Brain microvascular endothelial cell (primary cell): ENCODE measurements at regions not wholly inside any gene's neighbourhood (a gene's known extent, or its start where the extent isn't known, plus 50 kb on each side); places are given as distances from the start of the nearest gene placed in this dataset.

Experiments
- DNase-seq: peaks from one replicate; pipeline ENCODE4 v3.0.0-alpha.2; 2020
- H3K27ac ChIP-seq: fragments of 250-450 bp; sonication (Bioruptor Pico); 2 replicates; pipeline ENCODE4 v1.5.1; 2020; ENCODE audit warnings: mild to moderate bottlenecking, moderate library complexity
- H3K27me3 ChIP-seq: fragments of 250-450 bp; sonication (Bioruptor Pico); replicated peaks from 2 replicates; pipeline ENCODE4 v1.5.1; 2020; ENCODE audit warnings: mild to moderate bottlenecking
- H3K36me3 ChIP-seq: fragments of 250-450 bp; sonication (Bioruptor Pico); replicated peaks from 2 replicates; pipeline ENCODE4 v1.5.1; 2020; ENCODE audit warnings: mild to moderate bottlenecking
- H3K4me3 ChIP-seq: 2 replicates; pipeline ENCODE4 v1.5.1; 2011; ENCODE audit warnings: low read depth, mild to moderate bottlenecking, control low read depth, low read length, moderate library complexity
- CTCF ChIP-seq: IDR thresholded peaks from 2 replicates; pipeline ENCODE4 v1.5.1; 2011; ENCODE audit warnings: low read depth, mild to moderate bottlenecking, moderate library complexity, low read length, control low read depth, inconsistent platforms; ENCODE audit errors: missing control alignments
- in situ Hi-C: cut with HindIII; loops from 2 replicates; pipeline ENCODE4 v1.10.0; 2017; ENCODE audit warnings: low sequenced_read_pairs, low pct_ligation_motif_present

GRCh38 chr14:98181241-98181640 is 1090.8 kb downstream of the BCL11B start:
- Histone ChIP-seq H3K27ac (no peak overlapping the region), H3K27me3 (no peaks in the 10 kb centered on the region), H3K4me3 (no peak overlapping the region), H3K36me3 (no peaks in the 10 kb centered on the region)
- no peak for DNase-seq
- TF ChIP-seq CTCF, result no peak
- in situ Hi-C loops, result no loop called here

GRCh38 chr14:98181768-98182167 is 1090.2 kb downstream of the BCL11B start:
- in situ Hi-C loops, result no loop called here
- H3K27ac ChIP-seq, result no peak overlapping the region
- DNase-seq, result no peak
- H3K27me3 ChIP-seq, result no peaks in the 10 kb centered on the region
- no peak overlapping the region for H3K4me3 ChIP-seq
- no peak for TF ChIP-seq CTCF
- H3K36me3 ChIP-seq, result no peaks in the 10 kb centered on the region

GRCh38 chr14:98182393-98183055 is 1089.5 kb downstream of the BCL11B start:
- DNase-seq, result peak; percentile 16
- H3K4me3 ChIP-seq, result no peak overlapping the region
- no peak for TF ChIP-seq CTCF
- no peaks in the 10 kb centered on the region for H3K27me3 ChIP-seq
- no peaks in the 10 kb centered on the region for H3K36me3 ChIP-seq
- H3K27ac ChIP-seq, result no peak overlapping the region
- in situ Hi-C loops, result no loop called here

GRCh38 chr14:98183556-98183955 is 1088.4 kb downstream of the BCL11B start:
- Histone ChIP-seq H3K4me3 (no peak overlapping the region), H3K27ac (no peak overlapping the region), H3K36me3 (no peaks in the 10 kb centered on the region), H3K27me3 (no peaks in the 10 kb centered on the region)
- no peak for DNase-seq
- no peak for TF ChIP-seq CTCF
- in situ Hi-C loops, result no loop called here

- H3K36me3 ChIP-seq, result no peaks in the 10 kb centered on the region
- no peak for DNase-seq
- no peak overlapping the region for H3K4me3 ChIP-seq
- H3K27me3 ChIP-seq, result no peaks in the 10 kb centered on the region
- H3K27ac ChIP-seq, result no peak overlapping the region
- in situ Hi-C loops, result no loop called here
- TF ChIP-seq CTCF, result no peak
These were observed 1087.5 kb downstream of the BCL11B start for GRCh38 chr14:98184457-98184856.

- no peak for DNase-seq
- H3K27ac ChIP-seq, result no peak overlapping the region
- no peaks in the 10 kb centered on the region for H3K36me3 ChIP-seq
- H3K27me3 ChIP-seq, result no peaks in the 10 kb centered on the region
- H3K4me3 ChIP-seq, result no peak overlapping the region
- TF ChIP-seq CTCF, result no peak
- in situ Hi-C loops, result no loop called here
These were observed 1087.0 kb downstream of the BCL11B start for GRCh38 chr14:98185036-98185435.
